Endothelial cell of umbilical vein (primary cell): ENCODE measurements at regions not wholly inside any gene's neighbourhood (a gene's known extent, or its start where the extent isn't known, plus 50 kb on each side); places are given as distances from the start of the nearest gene placed in this dataset.

Experiments used
- BruUV-seq: library from RNA; stranded (reverse); fragments of 400-500 nt; replicated peaks from 2 replicates; lab custom pipeline; 2021; lab: Mats Ljungman, UMichigan
- CTCF ChIA-PET: fragments of 300-600, 350-600 bp; sonication (Branson Sonifier 250); formaldehyde crosslinking; loops from one replicate; lab custom pipeline; 2021; ENCODE audit warnings: antibody characterized with exemption, inconsistent platforms; lab: Charles Lee
- POLR2A ChIA-PET: fragments of 300-600, 350-600 bp; sonication (Branson Sonifier 250); formaldehyde crosslinking; loops from one replicate; lab custom pipeline; 2021; ENCODE audit warnings: antibody characterized with exemption, inconsistent platforms; lab: Charles Lee
- DNase-seq: peaks from one replicate; pipeline ENCODE4 v3.0.0-alpha.2; 2011; ENCODE audit warnings: low read depth, low spot score
- FAIRE-seq: peaks from 2 replicates; lab custom pipeline; 2011; peaks lifted over from hg19 to GRCh38; lab: Jason Lieb, UNC
- H2AFZ ChIP-seq: 2 replicates; pipeline ENCODE4 v1.6.0; 2012; ENCODE audit warnings: low read depth, low read length, control low read depth, inconsistent platforms
- H3K27ac ChIP-seq: 2 replicates; pipeline ENCODE4 v1.5.1; 2011; ENCODE audit warnings: low read depth, mild to moderate bottlenecking, control low read depth, low read length, moderate library complexity; ENCODE audit not compliant: insufficient read depth
- H3K27me3 ChIP-seq, 2 experiments: 2 replicates each; pipeline versions ENCODE4 v1.6.0 to v1.6.1; 2011; ENCODE audit warnings: low read length in 2 of 2, mixed read lengths in 1 of 2; ENCODE audit not compliant: control insufficient read depth in 2 of 2, insufficient read depth in 2 of 2
- H3K36me3 ChIP-seq, 2 experiments: 2 replicates in 1 of 2; 3 replicates in 1 of 2; pipeline ENCODE4 v1.5.1; 2011; ENCODE audit warnings: low read length in 2 of 2, mild to moderate bottlenecking in 1 of 2, moderate library complexity in 1 of 2; ENCODE audit not compliant: control insufficient read depth in 2 of 2, insufficient read depth in 2 of 2; ENCODE audit errors: extremely low read depth in 1 of 2
- H3K4me1 ChIP-seq: 3 replicates; pipeline ENCODE4 v1.5.1; 2011; ENCODE audit warnings: mild to moderate bottlenecking, low read length; ENCODE audit not compliant: control insufficient read depth, insufficient read depth; ENCODE audit errors: extremely low read depth
- H3K4me2 ChIP-seq: 2 replicates; pipeline ENCODE4 v1.6.1; 2011; ENCODE audit warnings: low read length, control low read depth, mixed read lengths; ENCODE audit not compliant: insufficient read depth
- H3K4me3 ChIP-seq, 3 experiments: fragments of 200-600 bp in 1 of 3; sonication (generic), shearing (Covaris generic) in 1 of 3; replicated peaks in 1 of 3; 2 replicates each; pipeline ENCODE4 v1.5.1; 2011 to 2016; ENCODE audit warnings: control low read depth in 3 of 3, low read length in 3 of 3, mild to moderate bottlenecking in 2 of 3, inconsistent platforms in 1 of 3, low read depth in 1 of 3, moderate library complexity in 1 of 3; ENCODE audit not compliant: insufficient read depth in 1 of 3
- H3K79me2 ChIP-seq: 2 replicates; pipeline ENCODE4 v1.6.0; 2012; ENCODE audit warnings: low read length, inconsistent platforms; ENCODE audit not compliant: control insufficient read depth, insufficient read depth
- H3K9ac ChIP-seq: replicated peaks from 2 replicates; pipeline ENCODE3; 2011; ENCODE audit warnings: low read length, control low read depth; ENCODE audit not compliant: insufficient read depth; ENCODE audit errors: extremely low read depth
- H3K9me1 ChIP-seq: replicated peaks from 3 replicates; pipeline ENCODE4 v1.6.0; 2011; ENCODE audit warnings: mild to moderate bottlenecking, low read length; ENCODE audit not compliant: control insufficient read depth, insufficient read depth; ENCODE audit errors: extremely low read depth
- H3K9me3 ChIP-seq: replicated peaks from 2 replicates; pipeline ENCODE4 v1.5.1; 2012; ENCODE audit warnings: low read length, inconsistent platforms; ENCODE audit not compliant: control insufficient read depth, insufficient read depth
- H4K20me1 ChIP-seq: replicated peaks from 2 replicates; pipeline ENCODE3; 2011; ENCODE audit warnings: mild to moderate bottlenecking, low read length; ENCODE audit not compliant: control insufficient read depth, insufficient read depth; ENCODE audit errors: extremely low read depth
- EZH2 ChIP-seq: IDR thresholded peaks from 2 replicates; pipeline ENCODE4 v1.6.1; 2012; ENCODE audit warnings: borderline replicate concordance, low read depth, mild to moderate bottlenecking, moderate library complexity, low read length, inconsistent platforms; ENCODE audit not compliant: severe bottlenecking
- FOS ChIP-seq: IDR thresholded peaks from 2 replicates; pipeline ENCODE4 v1.6.1; 2011; ENCODE audit warnings: mild to moderate bottlenecking, low read length, moderate library complexity, borderline replicate concordance; ENCODE audit not compliant: insufficient read depth
- GATA2 ChIP-seq: IDR thresholded peaks from 2 replicates; pipeline ENCODE4 v1.7.0; 2011; ENCODE audit warnings: low read depth, mild to moderate bottlenecking, moderate library complexity, mixed read lengths, low read length; ENCODE audit not compliant: insufficient read length, insufficient read depth
- JUN ChIP-seq: IDR thresholded peaks from 2 replicates; pipeline ENCODE4 v1.6.1; 2011; ENCODE audit warnings: borderline replicate concordance, low read depth; ENCODE audit not compliant: insufficient read length, insufficient read depth
- MYC ChIP-seq: IDR thresholded peaks from one replicate; pipeline ENCODE4 v1.6.1; 2011; ENCODE audit warnings: mild to moderate bottlenecking, low read depth, low read length
- POLR2A ChIP-seq: IDR thresholded peaks from 2 replicates; pipeline ENCODE4 v1.6.1; 2012; ENCODE audit warnings: low read depth, mild to moderate bottlenecking, control low read depth, low read length
- POLR2AphosphoS5 ChIP-seq: IDR thresholded peaks from 2 replicates; pipeline ENCODE4 v1.6.1; 2012; ENCODE audit warnings: low read depth, mild to moderate bottlenecking, control low read depth, low read length, moderate library complexity; ENCODE audit not compliant: insufficient read depth
- dilution Hi-C: fragments of 300-500 bp; cut with MboI; formaldehyde crosslinking; loops from one replicate; pipeline ENCODE4 v1.15.0; 2019; ENCODE audit warnings: low sequenced_read_pairs; ENCODE audit not compliant: extremely low pct_ligation_motif_present
- intact Hi-C: fragments of 100-400 bp; cut with micrococcal nuclease; formaldehyde crosslinking; loops from one replicate; pipeline ENCODE4 v1.10.0; 2022
- TF ChIP-seq, protein P1 (sequence below), 2 donors: IDR thresholded peaks; 1 replicate in 1 of 2; 2 replicates in 1 of 2; pipeline ENCODE4 v1.5.1; 2011; ENCODE audit warnings: low read length in 2 of 2, mild to moderate bottlenecking in 2 of 2, moderate library complexity in 2 of 2, control low read depth in 1 of 2, inconsistent platforms in 1 of 2, low read depth in 1 of 2; ENCODE audit not compliant: insufficient read depth in 1 of 2; ENCODE audit errors: extremely low read depth in 1 of 2
- TF ChIP-seq, protein P2 (sequence below): IDR thresholded peaks from 2 replicates; pipeline ENCODE4 v1.6.1; 2011; ENCODE audit not compliant: insufficient read depth, insufficient read length

DNA sequence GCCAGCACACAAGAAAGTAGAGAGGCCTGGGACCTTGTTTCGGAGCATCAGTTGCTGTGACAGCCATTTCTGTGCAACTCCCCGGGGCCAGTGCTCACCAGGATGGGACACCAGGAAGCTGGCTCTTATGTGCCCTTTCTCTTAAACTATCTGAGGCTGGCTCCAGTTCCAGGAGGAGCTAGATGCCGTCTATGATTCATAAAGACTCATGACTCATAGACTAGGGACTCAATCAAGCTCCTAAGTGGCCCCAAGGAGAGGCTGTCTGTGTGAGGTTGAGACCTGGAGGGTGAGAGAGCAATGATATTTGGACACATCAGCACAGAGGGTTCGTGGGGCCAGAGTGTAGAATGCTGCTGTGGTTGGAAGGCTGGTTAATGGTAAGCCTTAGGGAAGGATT, 580.1 kb downstream of the CCSER2 start:
- no peaks in the 10 kb centered on the region for H4K20me1 ChIP-seq
- FAIRE-seq (no peak), DNase-seq (no peak)
- H3K4me1 ChIP-seq: no peaks in the 10 kb centered on the region
- H3K4me2 ChIP-seq: no peak overlapping the region
- H3K79me2 ChIP-seq: no peaks in the 10 kb centered on the region
- intact Hi-C loops (no loop called here), dilution Hi-C loops (no loop called here)
- no peak overlapping the region for H3K27ac ChIP-seq
- no TSS peak for BruUV-seq
- no peaks in the 10 kb centered on the region for H3K27me3 ChIP-seq
- H2AFZ ChIP-seq: no peak overlapping the region
- no peak for TF ChIP-seq POLR2A
- TF ChIP-seq FOS: no peak
- no peak for TF ChIP-seq MYC
- no peak overlapping the region for H3K9ac ChIP-seq
- no peaks in the 10 kb centered on the region for H3K9me1 ChIP-seq
- no peak overlapping the region for H3K4me3 ChIP-seq
- ChIA-PET POLR2A (no interaction called here), CTCF (no interaction called here)
- no peaks in the 10 kb centered on the region for H3K36me3 ChIP-seq
- no peaks in the 10 kb centered on the region for H3K9me3 ChIP-seq

DNA sequence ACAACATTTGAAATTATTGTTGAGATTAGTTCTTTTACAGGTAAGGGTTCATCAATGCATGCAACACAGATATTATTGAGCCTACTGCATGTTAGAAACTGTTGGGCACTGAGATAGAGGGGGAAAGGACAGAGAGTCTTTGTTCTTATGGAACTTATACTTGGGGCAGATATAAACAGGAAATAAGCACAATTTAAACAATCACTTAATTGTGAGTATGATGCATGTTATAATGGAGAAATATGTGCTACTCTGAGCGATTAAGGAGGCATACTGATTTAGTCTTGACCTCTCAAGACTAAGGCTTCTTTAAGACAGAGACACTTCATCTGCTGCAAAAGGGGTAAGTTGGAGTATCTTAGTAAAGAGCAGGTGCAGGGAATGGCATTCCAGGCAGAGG, 593.3 kb downstream of the CCSER2 start:
- Histone ChIP-seq H4K20me1 (no peaks in the 10 kb centered on the region), H2AFZ (no peak overlapping the region), H3K4me3 (no peak overlapping the region), H3K36me3 (no peaks in the 10 kb centered on the region), H3K79me2 (no peaks in the 10 kb centered on the region), H3K4me1 (no peaks in the 10 kb centered on the region), H3K4me2 (no peak overlapping the region), H3K27ac (no peak overlapping the region), H3K27me3 (no peaks in the 10 kb centered on the region), H3K9me3 (peaks cover 2% of the 10 kb centered on the region), H3K9me1 (no peaks in the 10 kb centered on the region), H3K9ac (no peak overlapping the region)
- ChIA-PET POLR2A (no interaction called here), CTCF (no interaction called here)
- no TSS peak for BruUV-seq
- intact Hi-C loops: no loop called here
- DNase-seq (no peak), FAIRE-seq (no peak)
- TF ChIP-seq POLR2AphosphoS5 (no peak), FOS (no peak), GATA2 (no peak), POLR2A (no peak), MYC (no peak), EZH2 (no peak), JUN (no peak)
- TF ChIP-seq, protein P1, sequence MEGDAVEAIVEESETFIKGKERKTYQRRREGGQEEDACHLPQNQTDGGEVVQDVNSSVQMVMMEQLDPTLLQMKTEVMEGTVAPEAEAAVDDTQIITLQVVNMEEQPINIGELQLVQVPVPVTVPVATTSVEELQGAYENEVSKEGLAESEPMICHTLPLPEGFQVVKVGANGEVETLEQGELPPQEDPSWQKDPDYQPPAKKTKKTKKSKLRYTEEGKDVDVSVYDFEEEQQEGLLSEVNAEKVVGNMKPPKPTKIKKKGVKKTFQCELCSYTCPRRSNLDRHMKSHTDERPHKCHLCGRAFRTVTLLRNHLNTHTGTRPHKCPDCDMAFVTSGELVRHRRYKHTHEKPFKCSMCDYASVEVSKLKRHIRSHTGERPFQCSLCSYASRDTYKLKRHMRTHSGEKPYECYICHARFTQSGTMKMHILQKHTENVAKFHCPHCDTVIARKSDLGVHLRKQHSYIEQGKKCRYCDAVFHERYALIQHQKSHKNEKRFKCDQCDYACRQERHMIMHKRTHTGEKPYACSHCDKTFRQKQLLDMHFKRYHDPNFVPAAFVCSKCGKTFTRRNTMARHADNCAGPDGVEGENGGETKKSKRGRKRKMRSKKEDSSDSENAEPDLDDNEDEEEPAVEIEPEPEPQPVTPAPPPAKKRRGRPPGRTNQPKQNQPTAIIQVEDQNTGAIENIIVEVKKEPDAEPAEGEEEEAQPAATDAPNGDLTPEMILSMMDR (IDR thresholded peaks at IDR 0.05; ENCODE audit: extremely low read depth in 1 of 2, insufficient read depth in 1 of 2, low read depth in 1 of 2, low read length in 2 of 2): no peak
- TF ChIP-seq, protein P2, sequence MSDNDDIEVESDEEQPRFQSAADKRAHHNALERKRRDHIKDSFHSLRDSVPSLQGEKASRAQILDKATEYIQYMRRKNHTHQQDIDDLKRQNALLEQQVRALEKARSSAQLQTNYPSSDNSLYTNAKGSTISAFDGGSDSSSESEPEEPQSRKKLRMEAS: no peak
- dilution Hi-C loops: no loop called here
